SK-N-SH (cell line): ENCODE measurements at regions not wholly inside any gene's neighbourhood (a gene's known extent, or its start where the extent isn't known, plus 50 kb on each side); places are given as distances from the start of the nearest gene placed in this dataset.

Source experiments
- CTCF ChIA-PET: fragments of 300-600, 350-600 bp; formaldehyde crosslinking; extraction: SDS; loops from one replicate; lab custom pipeline; 2021; lab: Yijun Ruan, JAX
- POLR2A ChIA-PET: fragments of 350-600 bp; sonication (Branson Sonifier 250); formaldehyde crosslinking; extraction: SDS; loops from one replicate; lab custom pipeline; 2020; ENCODE audit warnings: antibody characterized with exemption, inconsistent platforms; lab: Yijun Ruan, JAX
- DNase-seq: peaks from one replicate; pipeline ENCODE4 v3.0.0; 2012
- H2AFZ ChIP-seq: fragments of 200-600 bp; sonication (generic); 2 replicates; pipeline ENCODE4 v1.8.1; 2016; ENCODE audit warnings: antibody characterized with exemption, mild to moderate bottlenecking, low read depth
- H3F3A ChIP-seq: fragments of 200-600 bp; sonication (generic); replicated peaks from 2 replicates; pipeline ENCODE3; 2016; ENCODE audit warnings: antibody characterized with exemption, mild to moderate bottlenecking; ENCODE audit not compliant: insufficient read depth
- H3K27ac ChIP-seq, 2 experiments: fragments of 200-500 bp in 1 of 2; fragments of 200-600 bp in 1 of 2; sonication (Bioruptor generic) in 1 of 2; sonication (generic), shearing (Covaris generic) in 1 of 2; 2 replicates each; pipeline versions ENCODE4 v1.5.1 to v1.6.1; 2014 to 2016; ENCODE audit warnings: low read depth in 2 of 2, inconsistent platforms in 1 of 2, low read length in 1 of 2, mild to moderate bottlenecking in 1 of 2, mixed read lengths in 1 of 2
- H3K27me3 ChIP-seq: fragments of 200-600 bp; sonication (generic), shearing (Covaris generic); 2 replicates; pipeline ENCODE4 v1.6.1; 2016; ENCODE audit warnings: mixed run types; ENCODE audit not compliant: insufficient read depth
- H3K36me3 ChIP-seq, 2 experiments: fragments of 200-500 bp in 1 of 2; fragments of 200-600 bp in 1 of 2; sonication (Bioruptor generic) in 1 of 2; sonication (generic) in 1 of 2; replicated peaks in 1 of 2; 2 replicates each; pipeline versions ENCODE3 to v1.5.1; 2014 to 2016; ENCODE audit warnings: low read length in 1 of 2, mild to moderate bottlenecking in 1 of 2; ENCODE audit not compliant: insufficient read depth in 2 of 2, control insufficient read depth in 1 of 2
- H3K4me1 ChIP-seq, 2 experiments: fragments of 200-500 bp in 1 of 2; fragments of 200-600 bp in 1 of 2; sonication (Bioruptor generic) in 1 of 2; sonication (generic), shearing (Covaris generic) in 1 of 2; 2 replicates each; pipeline versions ENCODE4 v1.5.1 to v1.6.1; 2014 to 2016; ENCODE audit warnings: low read depth in 1 of 2, low read length in 1 of 2, mixed run types in 1 of 2; ENCODE audit not compliant: insufficient read depth in 2 of 2, control insufficient read depth in 1 of 2
- H3K4me2 ChIP-seq: fragments of 200-600 bp; sonication (generic), shearing (Covaris generic); 2 replicates; pipeline ENCODE4 v1.6.1; 2017; ENCODE audit warnings: mixed run types
- H3K4me3 ChIP-seq, 2 experiments: fragments of 200-500 bp in 1 of 2; fragments of 200-600 bp in 1 of 2; sonication (Bioruptor generic) in 1 of 2; sonication (generic), shearing (Covaris generic) in 1 of 2; 2 replicates each; pipeline versions ENCODE4 v1.5.1 to v1.8.1; 2014 to 2016; ENCODE audit warnings: low read depth in 2 of 2, inconsistent platforms in 1 of 2, low read length in 1 of 2, mild to moderate bottlenecking in 1 of 2, mixed read lengths in 1 of 2, moderate library complexity in 1 of 2
- H3K79me2 ChIP-seq: fragments of 200-600 bp; sonication (generic); 2 replicates; pipeline ENCODE4 v1.8.1; 2017; ENCODE audit warnings: mild to moderate bottlenecking; ENCODE audit not compliant: insufficient read depth
- H3K9ac ChIP-seq: fragments of 200-600 bp; sonication (generic); 2 replicates; pipeline ENCODE4 v1.6.1; 2017; ENCODE audit warnings: mixed run types
- H3K9me2 ChIP-seq: fragments of 200-600 bp; sonication (generic); 2 replicates; pipeline ENCODE4 v1.6.1; 2017; ENCODE audit warnings: mixed run types
- H3K9me3 ChIP-seq: fragments of 200-600 bp; sonication (generic); 2 replicates; pipeline ENCODE4 v1.6.1; 2017; ENCODE audit warnings: mixed run types, mild to moderate bottlenecking, moderate library complexity
- H4K20me1 ChIP-seq: fragments of 200-600 bp; sonication (generic); 2 replicates; pipeline ENCODE4 v1.6.1; 2017; ENCODE audit warnings: mild to moderate bottlenecking, mixed run types; ENCODE audit not compliant: insufficient read depth
- CTCF ChIP-seq: fragments of 200-600 bp; sonication (generic); IDR thresholded peaks from 2 replicates; pipeline ENCODE4 v1.6.1; 2017; ENCODE audit warnings: antibody characterized with exemption, mild to moderate bottlenecking, moderate library complexity
- ELF1 ChIP-seq: IDR thresholded peaks from 2 replicates; pipeline ENCODE4 v1.4.0; 2012
- EP300 ChIP-seq, 2 experiments: IDR thresholded peaks; 2 replicates each; pipeline versions ENCODE4 v1.4.0 to v1.6.1; 2012; ENCODE audit warnings: borderline replicate concordance in 1 of 2, low read depth in 1 of 2, low read length in 1 of 2
- EZH2phosphoT487 ChIP-seq: fragments of 200-600 bp; sonication (generic); IDR thresholded peaks from 2 replicates; pipeline ENCODE4 v1.6.1; 2017; ENCODE audit warnings: low read depth, mixed run types, mild to moderate bottlenecking, antibody characterized with exemption, moderate library complexity, borderline replicate concordance
- MEF2A ChIP-seq: IDR thresholded peaks from 2 replicates; pipeline ENCODE4 v1.4.0; 2012; ENCODE audit warnings: low read depth, borderline replicate concordance
- PBX3 ChIP-seq: IDR thresholded peaks from 2 replicates; pipeline ENCODE4; 2012
- POLR2AphosphoS5 ChIP-seq: IDR thresholded peaks from 2 replicates; pipeline ENCODE4 v1.6.1; 2012; ENCODE audit warnings: low read depth, low read length
- RAD21 ChIP-seq: IDR thresholded peaks from 2 replicates; pipeline ENCODE4 v1.6.1; 2012; ENCODE audit warnings: mild to moderate bottlenecking, low read length
- RCOR1 ChIP-seq: fragments of 150-350 bp; IDR thresholded peaks from 2 replicates; pipeline ENCODE4 v1.6.1; 2017; ENCODE audit warnings: antibody characterized with exemption, low read length
- RFX5 ChIP-seq: IDR thresholded peaks from 2 replicates; pipeline ENCODE4 v1.6.1; 2012; ENCODE audit warnings: mild to moderate bottlenecking, improper control_type of control experiment, low read length
- RXRA ChIP-seq: IDR thresholded peaks from 2 replicates; pipeline ENCODE4 v1.4.0; 2012; ENCODE audit warnings: low read depth, mild to moderate bottlenecking, borderline replicate concordance
- SIN3A ChIP-seq: IDR thresholded peaks from 2 replicates; pipeline ENCODE4 v1.6.1; 2012; ENCODE audit warnings: low read depth, mild to moderate bottlenecking, low read length, moderate library complexity, borderline replicate concordance
- TAF1 ChIP-seq: IDR thresholded peaks from 2 replicates; pipeline ENCODE4 v1.6.1; 2012; ENCODE audit warnings: low read depth, mild to moderate bottlenecking, low read length, moderate library complexity, borderline replicate concordance
- TCF12 ChIP-seq: IDR thresholded peaks from 2 replicates; pipeline ENCODE4 v1.4.0; 2012
- TEAD4 ChIP-seq: IDR thresholded peaks from 2 replicates; pipeline ENCODE4 v1.4.0; 2012; ENCODE audit warnings: mild to moderate bottlenecking, borderline replicate concordance; ENCODE audit not compliant: insufficient read depth
- ZBTB33 ChIP-seq: IDR thresholded peaks from 2 replicates; pipeline ENCODE4 v1.4.0; 2012; ENCODE audit warnings: low read depth, borderline replicate concordance
- WGBS: methylation state at CpG from one replicate; pipeline ENCODE4 v1.1.6; 2017; ENCODE audit warnings: low lambda C conversion rate; 5-methylcytosine and 5-hydroxymethylcytosine counted together

- Histone ChIP-seq H3K4me1 (no peaks in the 10 kb centered on the region), H3K9ac (no peak overlapping the region), H2AFZ (no peak overlapping the region), H3K9me3 (no peaks in the 10 kb centered on the region), H3F3A (no peaks in the 10 kb centered on the region), H3K27me3 (no peaks in the 10 kb centered on the region), H3K79me2 (no peaks in the 10 kb centered on the region), H3K27ac (no peak overlapping the region), H3K4me2 (no peak overlapping the region), H3K4me3 (no peak overlapping the region)
- no peak for DNase-seq
- 88% methylated on average over 6 of the region's 8 CpGs for WGBS
- TF ChIP-seq PBX3: no peak
- no peak for TF ChIP-seq ZBTB33
- TF ChIP-seq RXRA: no peak
- TF ChIP-seq RCOR1: no peak
- TF ChIP-seq RAD21: no peak; the same call in 1 of the 2 replicates
- TF ChIP-seq CTCF: no peak
- TF ChIP-seq SIN3A: no peak
- no peak for TF ChIP-seq POLR2AphosphoS5
- TF ChIP-seq MEF2A: no peak
- TF ChIP-seq ELF1: no peak
- TF ChIP-seq TCF12: no peak
- TF ChIP-seq TAF1: no peak
- no peak for TF ChIP-seq EZH2phosphoT487
- TF ChIP-seq EP300 (IDR thresholded peaks at IDR 0.05; ENCODE audit: borderline replicate concordance in 1 of 2, low read depth in 1 of 2, low read length in 1 of 2): no peak
- TF ChIP-seq RFX5: no peak
- TF ChIP-seq, all 33 proteins: peak for 0
- no peaks in the 10 kb centered on the region for H3K36me3 ChIP-seq
- H3K9me2 ChIP-seq: no peaks in the 10 kb centered on the region
- CTCF ChIA-PET: no interaction called here
- H4K20me1 ChIP-seq: no peaks in the 10 kb centered on the region
- POLR2A ChIA-PET: no interaction called here
Observed at GRCh38 chr1:82517586-82517985, 716.9 kb downstream of the ADGRL2 start.

GRCh38 chr1:82515650-82516049 lies 714.9 kb downstream of the ADGRL2 start:
- H3K27me3 ChIP-seq: no peaks in the 10 kb centered on the region
- CTCF ChIA-PET: no interaction called here
- TF ChIP-seq TEAD4: no peak
- TF ChIP-seq, all 33 proteins: peak for 0
- Histone ChIP-seq H2AFZ (no peak overlapping the region), H3K9me2 (no peaks in the 10 kb centered on the region), H4K20me1 (no peaks in the 10 kb centered on the region), H3F3A (no peaks in the 10 kb centered on the region), H3K9ac (no peak overlapping the region), H3K4me2 (no peak overlapping the region), H3K36me3 (no peaks in the 10 kb centered on the region), H3K79me2 (no peaks in the 10 kb centered on the region), H3K4me1 (no peaks in the 10 kb centered on the region), H3K9me3 (no peaks in the 10 kb centered on the region), H3K4me3 (no peak overlapping the region), H3K27ac (no peak overlapping the region)
- POLR2A ChIA-PET: no interaction called here
- DNase-seq: no peak
